GM18499 (cell line): ENCODE measurements at regions not wholly inside any gene's neighbourhood (a gene's known extent, or its start where the extent isn't known, plus 50 kb on each side); places are given as distances from the start of the nearest gene placed in this dataset.
A peak's percentile ranks its signal among the peaks of the same experiment; 100 is the strongest.
"Not testable (repeated sequence)": the region's sequence is repeated elsewhere in the genome, so short reads cannot be mapped to it uniquely, and the experiment has no call there.

Experiments
- ATAC-seq: cut with Tn5 transposase; IDR thresholded peaks from one replicate; pipeline ENCODE4 v1.9.1; 2021; ENCODE audit warnings: moderate number of reproducible peaks; ENCODE audit not compliant: insufficient read depth, unreplicated experiment

GRCh38 chr2:194105358-194105757 is 1551.7 kb upstream of the SLC39A10 start:
- peak; percentile 26 for ATAC-seq

DNA sequence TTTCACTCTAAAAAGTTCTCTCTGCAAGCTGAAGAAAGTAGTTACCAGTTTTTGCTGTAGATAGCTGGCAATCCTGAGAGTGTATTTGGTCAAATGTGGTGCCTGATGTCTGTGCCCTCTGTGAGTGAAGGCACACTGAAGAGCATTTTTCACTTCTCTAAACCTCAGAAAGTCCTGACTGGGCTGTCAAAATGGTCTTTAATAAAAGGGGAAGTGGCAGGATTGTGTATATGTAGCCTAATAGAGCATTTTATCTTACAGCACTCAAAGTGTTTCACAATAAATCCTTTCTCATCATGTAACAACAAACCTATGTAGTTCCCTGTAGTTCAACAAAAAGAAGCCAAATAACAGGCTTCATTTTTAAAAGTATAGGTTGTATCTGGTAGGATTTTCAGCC is 1552.3 kb upstream of the SLC39A10 start:
- peak; percentile 98 for ATAC-seq

- peak; percentile 11 for ATAC-seq
Measured at GRCh38 chr2:194103941-194104659, 1552.9 kb upstream of the SLC39A10 start.

GRCh38 chr2:194102546-194102945 is 1554.5 kb upstream of the SLC39A10 start:
- ATAC-seq = no peak

GRCh38 chr2:194100201-194100600 is 1556.8 kb upstream of the SLC39A10 start:
- ATAC-seq = no peak

DNA sequence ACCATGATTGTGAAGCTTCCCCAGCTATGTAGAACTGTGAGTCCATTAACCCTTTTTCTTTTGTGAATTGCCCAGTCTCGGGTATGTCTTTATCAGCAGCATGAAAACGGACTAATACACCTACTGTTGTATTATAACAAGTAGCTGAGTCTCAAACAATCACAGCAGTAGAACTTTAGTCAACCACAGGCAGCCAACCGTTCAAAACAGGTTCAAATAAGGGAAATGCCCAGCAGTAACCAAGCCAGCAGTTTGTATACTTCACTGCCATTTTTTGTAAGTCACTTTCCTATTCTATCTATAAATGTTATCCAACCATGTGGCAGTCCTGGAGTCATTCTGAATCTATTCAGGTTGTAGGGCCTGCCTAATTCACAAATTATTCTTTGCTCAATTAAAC is 1560.6 kb upstream of the SLC39A10 start:
- no peak for ATAC-seq

- ATAC-seq = no peak
Measured at GRCh38 chr2:194095359-194095758, 1561.7 kb upstream of the SLC39A10 start.

DNA sequence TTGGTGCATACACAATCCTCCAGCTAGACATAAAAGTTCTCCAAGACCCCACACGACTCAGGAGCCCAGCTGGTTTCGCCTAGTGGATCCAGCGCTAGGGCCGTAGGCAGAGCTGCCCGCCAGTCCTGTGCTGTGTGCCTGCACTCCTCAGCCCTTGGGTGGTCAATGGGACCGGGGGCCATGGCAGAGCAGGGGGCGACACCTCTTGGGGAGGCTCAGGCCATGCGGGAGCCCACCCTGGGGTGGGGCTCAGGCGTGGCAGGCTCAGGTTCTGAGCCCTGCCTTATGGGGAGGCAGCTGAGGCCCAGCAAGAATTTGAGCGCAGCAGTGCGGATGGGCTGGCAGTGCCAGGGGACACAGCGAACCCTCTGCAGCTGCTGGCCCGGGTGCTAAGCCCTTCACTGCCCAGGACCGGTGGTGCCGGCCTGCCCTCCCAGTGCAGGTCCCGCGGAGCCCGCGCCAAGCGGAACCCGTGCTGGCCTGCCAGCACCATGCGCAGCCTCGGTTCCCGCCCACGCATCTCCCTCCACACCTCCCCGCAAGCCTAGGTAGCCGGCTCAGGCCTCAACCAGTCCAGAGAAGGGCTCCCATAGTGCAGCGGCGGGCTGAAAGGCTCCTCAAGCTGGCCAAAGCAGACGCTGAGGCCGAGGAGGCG is 1566.6 kb upstream of the SLC39A10 start:
- ATAC-seq = no peak

GRCh38 chr2:194087089-194087958 is 1569.7 kb upstream of the SLC39A10 start:
- ATAC-seq = no peak

DNA sequence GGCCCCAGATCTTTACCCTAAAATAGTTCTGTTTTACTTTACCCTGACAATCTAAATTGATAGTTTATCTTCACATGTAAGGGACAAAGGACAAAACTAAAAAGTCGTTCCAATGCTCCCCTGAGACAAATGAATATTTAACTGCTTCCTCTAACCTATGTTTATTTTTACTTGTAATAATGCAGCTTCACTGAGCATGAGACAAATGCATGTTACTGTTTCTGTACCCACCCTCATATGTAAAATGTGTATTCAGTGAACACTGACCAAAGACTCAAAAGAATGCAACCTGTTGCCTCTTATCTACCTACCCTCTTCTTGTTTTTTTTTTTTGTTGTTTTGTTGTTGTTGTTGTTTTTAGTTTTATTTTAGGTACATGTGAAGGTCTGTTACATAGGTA is 1570.9 kb upstream of the SLC39A10 start:
- no peak for ATAC-seq

GRCh38 chr2:194079989-194080388 is 1577.0 kb upstream of the SLC39A10 start:
- ATAC-seq = no peak

DNA sequence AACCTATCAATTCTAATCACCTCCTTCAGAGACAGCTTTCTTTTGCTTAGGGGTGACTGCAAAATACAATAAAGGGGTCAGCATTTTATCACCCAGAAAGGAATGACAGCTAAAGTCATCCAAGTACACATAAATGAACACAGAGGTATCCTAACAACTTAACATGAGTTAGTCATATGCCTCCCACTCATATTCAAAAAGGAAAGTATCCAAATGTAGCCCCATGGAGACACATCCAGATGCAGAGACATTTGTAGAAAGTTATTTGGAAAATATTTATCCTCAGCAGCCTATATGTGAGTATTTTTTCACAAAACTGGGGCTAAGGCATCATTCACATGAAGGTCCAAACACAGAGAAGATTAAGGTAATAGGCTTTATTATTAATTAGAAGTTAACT is 1579.7 kb upstream of the SLC39A10 start:
- ATAC-seq = no peak

GRCh38 chr2:194062401-194062800 is 1594.6 kb upstream of the SLC39A10 start:
- no peak for ATAC-seq

- no peak for ATAC-seq
Measured at GRCh38 chr2:194060269-194060668, 1596.8 kb upstream of the SLC39A10 start.

DNA sequence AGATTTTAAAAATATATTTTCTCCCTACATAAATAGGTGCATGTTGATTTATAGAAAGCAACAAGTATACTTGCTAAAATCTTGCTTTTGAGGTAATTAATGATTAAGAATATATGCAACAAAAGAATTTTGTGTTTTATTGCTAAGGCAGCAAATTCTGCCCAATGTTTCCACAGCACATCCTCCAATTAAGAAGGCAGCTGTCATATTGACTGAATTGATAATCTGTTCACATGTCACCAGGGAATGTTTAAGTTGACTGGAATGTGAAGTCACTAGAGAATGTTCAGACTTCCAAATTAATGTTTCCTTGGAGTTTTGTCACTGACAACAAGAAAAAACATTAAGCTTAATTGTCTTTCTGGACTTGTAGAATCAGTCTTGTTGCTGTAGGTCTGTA is 1602.7 kb upstream of the SLC39A10 start:
- no peak for ATAC-seq

DNA sequence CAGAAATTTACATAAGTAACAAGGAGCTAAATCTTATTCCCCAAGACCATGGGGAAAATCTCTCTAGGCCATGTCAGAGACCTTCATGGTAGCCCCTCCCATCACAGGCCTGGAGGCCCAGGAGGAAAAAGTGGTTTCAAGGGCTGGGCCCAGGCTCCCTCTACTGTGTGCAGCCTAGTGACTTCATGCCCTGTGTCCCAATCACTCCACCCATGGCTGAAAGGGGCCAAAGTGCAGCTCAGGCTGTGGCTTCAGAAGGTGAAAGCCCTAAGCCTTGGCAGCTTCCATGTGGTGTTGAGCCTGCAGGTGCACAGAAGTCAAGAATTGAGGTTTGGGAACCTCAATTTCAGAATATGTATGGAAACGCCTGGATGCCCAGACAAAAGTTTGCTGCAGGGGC is 1612.7 kb upstream of the SLC39A10 start:
- no peak for ATAC-seq

DNA sequence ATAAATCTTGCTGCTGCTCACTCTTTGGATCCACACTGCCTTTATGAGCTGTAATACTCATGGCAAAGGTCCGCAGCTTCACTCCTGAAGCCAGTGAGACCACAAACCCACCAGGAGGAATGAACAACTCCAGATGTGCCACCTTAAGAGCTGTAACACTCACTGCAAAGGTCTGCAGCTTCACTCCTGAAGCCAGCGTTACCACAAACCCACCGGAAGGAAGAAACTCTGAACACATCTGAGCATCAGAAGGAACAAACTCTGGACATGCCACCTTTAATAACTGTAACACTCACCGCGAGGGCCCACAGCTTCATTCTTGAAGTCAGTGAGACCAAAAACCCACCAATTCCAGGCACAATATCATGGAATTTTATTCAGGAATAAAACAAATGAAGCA is 1635.9 kb upstream of the SLC39A10 start:
- not testable (repeated sequence) for ATAC-seq

DNA sequence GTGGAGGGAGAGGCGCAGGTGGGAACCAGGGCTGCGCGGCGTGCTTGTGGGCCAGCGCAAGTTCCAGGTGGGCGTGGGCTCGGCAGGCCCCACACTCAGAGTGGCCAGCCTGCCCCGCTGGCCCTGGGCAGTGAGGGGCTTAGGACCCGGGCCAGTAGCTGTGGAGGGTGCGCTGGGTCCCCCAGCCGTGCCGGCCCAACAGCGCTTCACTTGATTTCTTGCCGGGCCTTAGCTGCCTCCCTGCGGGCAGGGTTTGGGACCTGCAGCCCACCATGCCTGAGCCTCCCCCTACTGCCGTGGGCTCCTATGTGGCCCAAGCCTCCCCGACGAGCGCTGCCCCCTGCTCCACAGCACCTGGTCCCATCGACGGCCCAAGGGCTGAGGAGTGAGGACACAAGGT is 1636.9 kb upstream of the SLC39A10 start:
- no peak for ATAC-seq

GRCh38 chr2:194015751-194016150 is 1641.3 kb upstream of the SLC39A10 start:
- ATAC-seq = no peak

- no peak for ATAC-seq
Measured at GRCh38 chr2:194014639-194015038, 1642.4 kb upstream of the SLC39A10 start.

DNA sequence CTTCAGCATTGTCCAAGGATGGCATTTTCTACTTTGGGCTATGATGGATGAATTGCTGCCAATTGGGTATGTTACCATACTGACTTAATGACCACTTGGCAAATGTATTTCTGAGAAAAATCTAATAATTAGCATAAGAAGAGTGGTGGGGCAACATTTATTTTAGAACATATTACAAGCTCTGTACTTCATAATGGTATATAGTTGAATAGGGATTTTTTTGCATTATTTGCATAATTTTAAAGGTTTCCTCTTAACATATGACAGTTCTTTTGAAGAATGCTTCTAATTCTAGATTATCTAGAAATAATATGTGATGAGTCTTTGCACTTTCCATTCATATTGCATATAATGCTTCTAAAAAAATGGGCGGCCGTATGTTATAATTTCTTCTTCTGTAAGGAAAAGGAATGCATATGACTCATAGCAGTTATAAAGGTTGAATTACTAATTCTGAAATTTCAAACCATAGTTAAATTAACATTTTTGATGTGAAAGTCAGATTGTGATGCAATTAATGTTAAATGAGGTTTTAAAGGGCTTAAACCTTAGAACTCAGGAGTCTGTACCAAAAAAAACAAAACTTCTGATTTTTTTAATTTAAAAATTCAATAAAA is 1652.3 kb upstream of the SLC39A10 start:
- no peak for ATAC-seq
